K562 (cell line): ENCODE measurements at regions not wholly inside any gene's neighbourhood (a gene's known extent, or its start where the extent isn't known, plus 50 kb on each side); places are given as distances from the start of the nearest gene placed in this dataset.

ENCODE experiments used
- ATAC-seq: fragments of 200-7000 bp; cut with Tn5 transposase; 3 replicates; pipeline ENCODE4 v1.9.1; 2020; ENCODE audit warnings: moderate library complexity
- BruUV-seq: library from RNA; stranded (reverse); fragments of 400-500 nt; replicated peaks from 2 replicates; lab custom pipeline; 2021; lab: Mats Ljungman, UMichigan
- CTCF ChIA-PET: fragments of 300-600 bp; formaldehyde crosslinking; extraction: SDS; loops from one replicate; lab custom pipeline; 2021; ENCODE audit warnings: low intra/inter-chr PET ratio; lab: Yijun Ruan, JAX
- POLR2A ChIA-PET: fragments of 300-600, 350-650 bp; sonication (Branson Sonifier 250); formaldehyde crosslinking; extraction: SDS; loops from one replicate; lab custom pipeline; 2021; ENCODE audit warnings: antibody characterized with exemption, inconsistent platforms; lab: Yijun Ruan, JAX
- DNase-seq, 4 experiments: peaks; one replicate each; pipeline versions ENCODE4 v3.0.0 to v3.0.0-alpha.2; 2011 to 2018; ENCODE audit warnings: low spot score in 3 of 4, mixed read lengths in 3 of 4; ENCODE audit errors: extremely low read depth in 1 of 4
- FAIRE-seq: peaks from 2 replicates; lab custom pipeline; 2011; peaks lifted over from hg19 to GRCh38; lab: Jason Lieb, UNC
- H2AFZ ChIP-seq: 2 replicates; pipeline ENCODE4 v1.6.0; 2011; ENCODE audit warnings: low read depth, low read length, control low read depth, inconsistent platforms
- H3K27ac ChIP-seq: fragments of 200-600 bp; 3 replicates; pipeline ENCODE4 v1.8.0; 2011; ENCODE audit warnings: low read depth, mild to moderate bottlenecking, control low read depth, inconsistent platforms, low read length, moderate library complexity, mixed read lengths; ENCODE audit errors: extremely low read depth
- H3K27me3 ChIP-seq, 2 experiments: fragments of 300-600 bp in 1 of 2; 2 replicates in 1 of 2; 3 replicates in 1 of 2; pipeline versions ENCODE4 v1.6.0 to v1.8.0; 2011; ENCODE audit warnings: inconsistent platforms in 2 of 2, low read length in 2 of 2, mild to moderate bottlenecking in 1 of 2, mixed read lengths in 1 of 2, moderate library complexity in 1 of 2; ENCODE audit not compliant: control insufficient read depth in 2 of 2, insufficient read depth in 2 of 2
- H3K36me3 ChIP-seq: fragments of 300-600 bp; 3 replicates; pipeline ENCODE4 v1.8.0; 2011; ENCODE audit warnings: mild to moderate bottlenecking, low read length, inconsistent platforms; ENCODE audit not compliant: control insufficient read depth, insufficient read depth
- H3K4me1 ChIP-seq, 2 experiments: fragments of 200-600 bp in 1 of 2; replicated peaks in 1 of 2; 2 replicates in 1 of 2; 3 replicates in 1 of 2; pipeline versions ENCODE4 v1.5.1 to v1.8.0; 2011; ENCODE audit warnings: inconsistent platforms in 2 of 2, low read length in 2 of 2, mild to moderate bottlenecking in 1 of 2, mixed read lengths in 1 of 2, moderate library complexity in 1 of 2; ENCODE audit not compliant: control insufficient read depth in 2 of 2, insufficient read depth in 2 of 2
- H3K4me2 ChIP-seq: 2 replicates; pipeline ENCODE4 v1.6.1; 2011; ENCODE audit warnings: low read length, control low read depth, inconsistent platforms, mixed read lengths; ENCODE audit not compliant: insufficient read depth
- H3K4me3 ChIP-seq: fragments of 200-600 bp; sonication (generic), shearing (Covaris generic); 2 replicates; pipeline ENCODE4 v1.5.1; 2016; ENCODE audit warnings: control low read depth, inconsistent platforms
- H3K79me2 ChIP-seq: fragments of 200-600 bp; 3 replicates; pipeline ENCODE4 v1.8.0; 2011; ENCODE audit warnings: low read length, inconsistent platforms; ENCODE audit not compliant: control insufficient read depth, insufficient read depth
- H3K9ac ChIP-seq, 2 experiments: 2 replicates each; pipeline versions ENCODE4 v1.6.0 to v1.6.1; 2011; ENCODE audit warnings: low read depth in 2 of 2, low read length in 2 of 2, control low read depth in 1 of 2, inconsistent platforms in 1 of 2, mild to moderate bottlenecking in 1 of 2, mixed read lengths in 1 of 2; ENCODE audit not compliant: insufficient read depth in 1 of 2
- H3K9me1 ChIP-seq: one replicate; pipeline ENCODE4 v1.6.0; 2011; ENCODE audit warnings: inconsistent platforms, mild to moderate bottlenecking, low read length, moderate library complexity; ENCODE audit not compliant: control insufficient read depth, insufficient read depth
- H3K9me3 ChIP-seq: replicated peaks from 2 replicates; pipeline ENCODE4 v1.5.1; 2011; ENCODE audit warnings: low read depth, low read length, inconsistent platforms; ENCODE audit not compliant: control insufficient read depth, insufficient read depth
- H4K20me1 ChIP-seq: replicated peaks from 2 replicates; pipeline ENCODE4 v1.6.1; 2011; ENCODE audit warnings: low read length, inconsistent platforms, mixed read lengths; ENCODE audit not compliant: control insufficient read depth, insufficient read depth
- CBX5 ChIP-seq: IDR thresholded peaks from 2 replicates; pipeline ENCODE4 v1.6.1; 2014; ENCODE audit warnings: low read depth, borderline replicate concordance
- ILF3 ChIP-seq: fragments of 450-650 bp; IDR thresholded peaks from 2 replicates; pipeline ENCODE4 v1.6.1; 2018; ENCODE audit warnings: antibody characterized with exemption, mild to moderate bottlenecking, moderate library complexity, borderline replicate concordance
- L3MBTL2 ChIP-seq: fragments of 450-650 bp; IDR thresholded peaks from 2 replicates; pipeline ENCODE4 v1.6.1; 2016; ENCODE audit warnings: mild to moderate bottlenecking, moderate library complexity
- NCOR1 ChIP-seq: fragments of 450-650 bp; IDR thresholded peaks from 2 replicates; pipeline ENCODE4 v1.6.1; 2016; ENCODE audit warnings: mild to moderate bottlenecking, moderate library complexity
- STAG1 ChIP-seq: sonication (generic); formaldehyde crosslinking; IDR thresholded peaks from 2 replicates; pipeline ENCODE4 v1.5.0; 2020; ENCODE audit warnings: missing genetic modification reagents, borderline replicate concordance
- TCF7L2 ChIP-seq: fragments of 150-350 bp; IDR thresholded peaks from 2 replicates; pipeline ENCODE4 v1.6.1; 2016; ENCODE audit warnings: low read depth, mild to moderate bottlenecking, low read length, moderate library complexity
- WGBS: fragments of 100-300 bp; shearing (Covaris generic); methylation state at CpG from one replicate; pipeline ENCODE4 v1.1.6; 2016; ENCODE audit warnings: low coverage, mixed read lengths; ENCODE audit not compliant: insufficient coverage; ENCODE audit errors: missing lambda C conversion rate; 5-methylcytosine and 5-hydroxymethylcytosine counted together
- in situ Hi-C: fragments of 300-500 bp; cut with MboI; formaldehyde crosslinking; loops from 4 replicates; pipeline ENCODE4 v1.15.0; 2018; ENCODE audit warnings: inconsistent platforms, mixed read lengths
- intact Hi-C: fragments of 100-400 bp; cut with micrococcal nuclease; formaldehyde crosslinking; loops from 2 replicates; pipeline ENCODE4 v1.14.2; 2022
- TF ChIP-seq, protein P1 (sequence below): fragments of 250-450 bp; sonication (Bioruptor Pico); IDR thresholded peaks from 2 replicates; pipeline ENCODE4 v1.4.0; 2020; ENCODE audit warnings: mild to moderate bottlenecking, moderate library complexity, borderline replicate concordance

DNA sequence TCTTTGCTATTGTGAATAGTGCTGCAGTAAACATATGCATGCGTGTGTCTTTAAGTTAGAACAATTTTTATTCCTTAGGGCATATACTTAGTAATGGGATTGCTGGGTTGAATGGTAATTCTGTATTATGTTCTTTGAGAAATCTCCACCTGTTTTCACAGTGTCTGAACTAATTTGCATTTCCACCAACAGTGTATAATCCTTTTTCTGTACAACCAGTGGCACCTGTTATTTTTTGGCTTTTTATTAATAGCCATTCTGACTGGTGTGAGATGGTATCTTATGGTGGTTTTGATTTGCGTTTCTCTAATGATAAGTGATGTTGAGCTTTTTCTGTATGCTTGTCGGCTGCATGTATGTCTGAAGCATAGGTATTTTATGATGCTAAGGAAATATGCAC lies 820.8 kb upstream of the MAP3K7 start:
- in situ Hi-C loops (no loop called here), intact Hi-C loops (no loop called here)
- no peak overlapping the region for H3K4me2 ChIP-seq
- TF ChIP-seq ILF3 = no peak
- TF ChIP-seq NCOR1 = no peak
- no peak for TF ChIP-seq CBX5
- TF ChIP-seq TCF7L2 = no peak
- TF ChIP-seq, protein P1, sequence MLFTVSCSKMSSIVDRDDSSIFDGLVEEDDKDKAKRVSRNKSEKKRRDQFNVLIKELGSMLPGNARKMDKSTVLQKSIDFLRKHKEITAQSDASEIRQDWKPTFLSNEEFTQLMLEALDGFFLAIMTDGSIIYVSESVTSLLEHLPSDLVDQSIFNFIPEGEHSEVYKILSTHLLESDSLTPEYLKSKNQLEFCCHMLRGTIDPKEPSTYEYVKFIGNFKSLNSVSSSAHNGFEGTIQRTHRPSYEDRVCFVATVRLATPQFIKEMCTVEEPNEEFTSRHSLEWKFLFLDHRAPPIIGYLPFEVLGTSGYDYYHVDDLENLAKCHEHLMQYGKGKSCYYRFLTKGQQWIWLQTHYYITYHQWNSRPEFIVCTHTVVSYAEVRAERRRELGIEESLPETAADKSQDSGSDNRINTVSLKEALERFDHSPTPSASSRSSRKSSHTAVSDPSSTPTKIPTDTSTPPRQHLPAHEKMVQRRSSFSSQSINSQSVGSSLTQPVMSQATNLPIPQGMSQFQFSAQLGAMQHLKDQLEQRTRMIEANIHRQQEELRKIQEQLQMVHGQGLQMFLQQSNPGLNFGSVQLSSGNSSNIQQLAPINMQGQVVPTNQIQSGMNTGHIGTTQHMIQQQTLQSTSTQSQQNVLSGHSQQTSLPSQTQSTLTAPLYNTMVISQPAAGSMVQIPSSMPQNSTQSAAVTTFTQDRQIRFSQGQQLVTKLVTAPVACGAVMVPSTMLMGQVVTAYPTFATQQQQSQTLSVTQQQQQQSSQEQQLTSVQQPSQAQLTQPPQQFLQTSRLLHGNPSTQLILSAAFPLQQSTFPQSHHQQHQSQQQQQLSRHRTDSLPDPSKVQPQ = no peak
- no peak for TF ChIP-seq L3MBTL2
- no peak for TF ChIP-seq STAG1 (CRISPR knock-in tag)
- H4K20me1 ChIP-seq = no peaks in the 10 kb centered on the region
- no peak overlapping the region for H3K27ac ChIP-seq
- H3K4me3 ChIP-seq = no peak overlapping the region
- CTCF ChIA-PET = no interaction called here
- ATAC-seq (no peak), DNase-seq (no peak), FAIRE-seq (no peak)
- H3K4me1 ChIP-seq = no peaks in the 10 kb centered on the region
- H3K9me3 ChIP-seq = no peaks in the 10 kb centered on the region; the same call in 1 of the 2 replicates
- no peaks in the 10 kb centered on the region for H3K79me2 ChIP-seq
- WGBS = 0% methylated on average over 3 of the region's 3 CpGs
- no peaks in the 10 kb centered on the region for H3K27me3 ChIP-seq
- POLR2A ChIA-PET = no interaction called here
- H3K9ac ChIP-seq = no peak overlapping the region
- H3K9me1 ChIP-seq = no peaks in the 10 kb centered on the region
- no peaks in the 10 kb centered on the region for H3K36me3 ChIP-seq
- BruUV-seq = no TSS peak
- no peak overlapping the region for H2AFZ ChIP-seq
